Upper lobe of left lung (tissue), 6 donors: ENCODE measurements at regions not wholly inside any gene's neighbourhood (a gene's known extent, or its start where the extent isn't known, plus 50 kb on each side); places are given as distances from the start of the nearest gene placed in this dataset.
"Not testable (repeated sequence)": the region's sequence is repeated elsewhere in the genome, so short reads cannot be mapped to it uniquely, and the experiment has no call there.

Experiments
- ATAC-seq, 2 donors: fragments of 200-7000 bp; cut with Tn5 transposase; one replicate each; pipeline ENCODE4 v1.9.1; 2022; ENCODE audit warnings: mild to moderate bottlenecking in 2 of 2, moderate library complexity in 2 of 2; ENCODE audit not compliant: low FRiP score in 2 of 2
- DNase-seq, 2 donors: peaks; one replicate each; pipeline ENCODE4 v3.0.0-alpha.2; 2019 to 2020
- H3K27ac ChIP-seq, 4 donors: fragments of 200-600 bp; sonication (generic); one replicate each; pipeline ENCODE4 v1.5.1; 2016 to 2019
- H3K27me3 ChIP-seq, 4 donors: fragments of 200-600 bp; sonication (generic); one replicate each; pipeline ENCODE4 v1.5.1; 2017 to 2019
- H3K36me3 ChIP-seq, 4 donors: fragments of 200-600 bp; sonication (generic); one replicate each; pipeline ENCODE4 v1.5.1; 2016 to 2019
- H3K4me1 ChIP-seq, 4 donors: fragments of 200-600 bp; sonication (generic); one replicate each; pipeline ENCODE4 v1.5.1; 2018 to 2019
- H3K4me3 ChIP-seq, 4 donors: fragments of 200-600 bp; sonication (generic); one replicate each; pipeline ENCODE4 v1.5.1; 2017 to 2019; ENCODE audit warnings: mild to moderate bottlenecking in 2 of 4, moderate library complexity in 1 of 4
- H3K9me3 ChIP-seq, 4 donors: fragments of 200-600 bp; sonication (generic); one replicate each; pipeline ENCODE4 v1.5.1; 2018 to 2019
- CTCF ChIP-seq, 6 experiments: fragments of 450-650 bp in 4 of 6; fragments of 200-600 bp in 2 of 6; sonication (generic) in 2 of 6; IDR thresholded peaks; one replicate each; pipeline ENCODE4 v1.5.1; 2016 to 2019; ENCODE audit warnings: antibody characterized with exemption in 6 of 6
- EP300 ChIP-seq, 4 donors: sonication (generic); formaldehyde crosslinking; IDR thresholded peaks; one replicate each; pipeline ENCODE4 v1.5.1; 2017; ENCODE audit warnings: antibody characterized with exemption in 4 of 4, control low read depth in 2 of 4
- POLR2A ChIP-seq, 4 donors: fragments of 450-650 bp; IDR thresholded peaks; one replicate each; pipeline ENCODE4 v1.5.1; 2016 to 2017; ENCODE audit warnings: antibody characterized with exemption in 4 of 4, mild to moderate bottlenecking in 2 of 4
- POLR2AphosphoS5 ChIP-seq, 2 donors: sonication (generic); formaldehyde crosslinking; IDR thresholded peaks; one replicate each; pipeline ENCODE4 v1.5.1; 2017; ENCODE audit warnings: antibody characterized with exemption in 2 of 2
- WGBS, 2 donors: methylation state at CpG; one replicate each; pipeline ENCODE4 v1.1.5; 2017 to 2018; 5-methylcytosine and 5-hydroxymethylcytosine counted together
- donor health status: DM: no; HTN: no; CAD: no; lungs with moderate emphysema.
- donor health status: DM: no; HTN: yes; CAD: no; lungs with severe emphysema.

- Histone ChIP-seq H3K36me3 (no peaks in the 10 kb centered on the region), H3K27me3 (no peaks in the 10 kb centered on the region), H3K4me3 (no peak overlapping the region), H3K27ac (no peak overlapping the region), H3K9me3 (no peaks in the 10 kb centered on the region), H3K4me1 (peaks cover 0 to 8% (median 0%) of the 10 kb centered on the region in 4 donors)
- 50 to 56% methylated on average over 2 of the region's 2 CpGs for WGBS, 2 donors
- ATAC-seq (no peak), DNase-seq (no peak)
- no peak for TF ChIP-seq POLR2A (IDR thresholded peaks at IDR 0.05)
- no peak for TF ChIP-seq EP300 (IDR thresholded peaks at IDR 0.05)
- TF ChIP-seq POLR2AphosphoS5 (IDR thresholded peaks at IDR 0.05): no peak
- no peak for TF ChIP-seq CTCF (IDR thresholded peaks at IDR 0.05)
Measured at GRCh38 chr15:47035475-47036406, 681.6 kb upstream of the SEMA6D start.

GRCh38 chr15:47037003-47037402, 680.3 kb upstream of the SEMA6D start:
- ATAC-seq (no peak), DNase-seq (no peak)
- Histone ChIP-seq H3K9me3 (no peaks in the 10 kb centered on the region), H3K4me1 (peaks cover 0 to 8% (median 0%) of the 10 kb centered on the region in 4 donors), H3K27me3 (no peaks in the 10 kb centered on the region), H3K36me3 (no peaks in the 10 kb centered on the region), H3K27ac (no peak overlapping the region), H3K4me3 (no peak overlapping the region)
- no peak for TF ChIP-seq EP300 (IDR thresholded peaks at IDR 0.05)
- TF ChIP-seq POLR2AphosphoS5 (IDR thresholded peaks at IDR 0.05): no peak
- TF ChIP-seq POLR2A (IDR thresholded peaks at IDR 0.05): no peak
- TF ChIP-seq CTCF (IDR thresholded peaks at IDR 0.05): no peak
- 33 to 38% methylated on average over 1 of the region's 1 CpG for WGBS, 2 donors

GRCh38 chr15:47039225-47039624, 678.1 kb upstream of the SEMA6D start:
- no peaks in the 10 kb centered on the region for H3K9me3 ChIP-seq
- H3K36me3 ChIP-seq: no peaks in the 10 kb centered on the region
- no peak overlapping the region for H3K4me3 ChIP-seq
- no peak overlapping the region for H3K27ac ChIP-seq
- H3K4me1 ChIP-seq: peaks cover 0 to 8% (median 0%) of the 10 kb centered on the region in 4 donors
- H3K27me3 ChIP-seq: no peaks in the 10 kb centered on the region
- TF ChIP-seq POLR2A (IDR thresholded peaks at IDR 0.05) (no peak), POLR2AphosphoS5 (IDR thresholded peaks at IDR 0.05) (no peak), CTCF (IDR thresholded peaks at IDR 0.05) (no peak), EP300 (IDR thresholded peaks at IDR 0.05) (no peak)
- ATAC-seq (no peak), DNase-seq (no peak)
- WGBS, 2 donors: 85% methylated on average over 1 of the region's 1 CpG

- DNase-seq: no peak
- Histone ChIP-seq H3K27ac (no peak overlapping the region), H3K36me3 (no peaks in the 10 kb centered on the region), H3K4me1 (peaks cover 0 to under 1% (median 0%) of the 10 kb centered on the region in 4 donors), H3K9me3 (no peaks in the 10 kb centered on the region), H3K4me3 (no peak overlapping the region), H3K27me3 (no peaks in the 10 kb centered on the region)
- 89 to 96% methylated on average over 1 of the region's 1 CpG for WGBS, 2 donors
- no peak for ATAC-seq
- TF ChIP-seq CTCF (IDR thresholded peaks at IDR 0.05): no peak
- no peak for TF ChIP-seq POLR2AphosphoS5 (IDR thresholded peaks at IDR 0.05)
Measured at GRCh38 chr15:47041301-47041700, 676.0 kb upstream of the SEMA6D start.

- not testable (repeated sequence) for H3K27ac ChIP-seq, DNase-seq, H3K27me3 ChIP-seq, H3K36me3 ChIP-seq, ATAC-seq, H3K4me1 ChIP-seq, H3K4me3 ChIP-seq, H3K9me3 ChIP-seq
Measured at GRCh38 chr15:47047981-47048380, 669.3 kb upstream of the SEMA6D start.
